H1 (cell line): ENCODE measurements at regions not wholly inside any gene's neighbourhood (a gene's known extent, or its start where the extent isn't known, plus 50 kb on each side); places are given as distances from the start of the nearest gene placed in this dataset.

Experiments
- CTCF ChIA-PET: fragments of 300-600 bp; sonication (Branson Sonifier 250); formaldehyde crosslinking; loops from one replicate; lab custom pipeline; 2021; ENCODE audit not compliant: partially characterized antibody; lab: Charles Lee
- POLR2A ChIA-PET: fragments of 300-600 bp; sonication (Branson Sonifier 250); formaldehyde crosslinking; loops from one replicate; lab custom pipeline; 2021; ENCODE audit warnings: inconsistent platforms; ENCODE audit not compliant: partially characterized antibody; lab: Charles Lee
- DNase-seq, 2 experiments: peaks; one replicate each; pipeline versions ENCODE4 v3.0.0 to v3.0.0-alpha.2; 2010 to 2022; ENCODE audit warnings: low spot score in 2 of 2, low read depth in 1 of 2, mixed read lengths in 1 of 2
- FAIRE-seq: peaks from 2 replicates; lab custom pipeline; 2011; peaks lifted over from hg19 to GRCh38; lab: Jason Lieb, UNC
- H2AFZ ChIP-seq: 2 replicates; pipeline ENCODE4 v1.8.1; 2012; ENCODE audit warnings: low read length, inconsistent platforms
- H2AK5ac ChIP-seq: 2 replicates; pipeline ENCODE4 v1.6.1; 2013; ENCODE audit warnings: low read depth, low read length
- H2BK120ac ChIP-seq: replicated peaks from 2 replicates; pipeline ENCODE3; 2013; ENCODE audit warnings: low read depth, low read length, inconsistent platforms
- H2BK12ac ChIP-seq: 2 replicates; pipeline ENCODE4 v1.6.1; 2013; ENCODE audit warnings: low read depth, low read length
- H2BK15ac ChIP-seq: 2 replicates; pipeline ENCODE4 v1.6.1; 2013; ENCODE audit warnings: low read length
- H2BK20ac ChIP-seq: 2 replicates; pipeline ENCODE4 v1.6.1; 2013; ENCODE audit warnings: low read length
- H2BK5ac ChIP-seq: 2 replicates; pipeline ENCODE4 v1.6.1; 2013; ENCODE audit warnings: low read depth, low read length
- H3K14ac ChIP-seq: 2 replicates; pipeline ENCODE4 v1.6.1; 2013; ENCODE audit warnings: inconsistent platforms; ENCODE audit not compliant: insufficient read length
- H3K18ac ChIP-seq: 2 replicates; pipeline ENCODE4 v1.6.1; 2013; ENCODE audit warnings: low read length; ENCODE audit errors: extremely low read depth
- H3K23ac ChIP-seq: 2 replicates; pipeline ENCODE4 v1.6.1; 2013; ENCODE audit warnings: inconsistent platforms; ENCODE audit not compliant: insufficient read length
- H3K23me2 ChIP-seq: 2 replicates; pipeline ENCODE4 v1.6.1; 2013; ENCODE audit warnings: low read depth, low read length
- H3K27ac ChIP-seq: 2 replicates; pipeline ENCODE4 v1.6.1; 2011; ENCODE audit warnings: low read depth, low read length, inconsistent platforms
- H3K27me3 ChIP-seq, 4 experiments: replicated peaks in 1 of 4; 1 replicate in 1 of 4; 2 replicates in 3 of 4; pipeline versions ENCODE4 v1.6.1 to v1.8.1; 2011 to 2013; ENCODE audit warnings: low read length in 3 of 4, mild to moderate bottlenecking in 3 of 4, inconsistent platforms in 2 of 4, mixed read lengths in 2 of 4, moderate library complexity in 1 of 4; ENCODE audit not compliant: control insufficient read depth in 3 of 4, insufficient read depth in 3 of 4; ENCODE audit errors: extremely low read depth in 1 of 4
- H3K36me3 ChIP-seq, 4 experiments: 2 replicates each; pipeline versions ENCODE4 v1.6.1 to v1.8.1; 2011 to 2013; ENCODE audit warnings: mild to moderate bottlenecking in 4 of 4, low read length in 3 of 4, moderate library complexity in 2 of 4, control low read depth in 1 of 4, inconsistent platforms in 1 of 4; ENCODE audit not compliant: insufficient read depth in 4 of 4, control insufficient read depth in 2 of 4
- H3K4ac ChIP-seq: replicated peaks from 2 replicates; pipeline ENCODE3; 2013; ENCODE audit warnings: low read length, low read depth, mixed read lengths, inconsistent platforms; ENCODE audit not compliant: insufficient read length
- H3K4me1 ChIP-seq, 4 experiments: replicated peaks in 1 of 4; 1 replicate in 1 of 4; 2 replicates in 3 of 4; pipeline versions ENCODE4 v1.6.1 to v1.8.1; 2011 to 2013; ENCODE audit warnings: low read length in 3 of 4, inconsistent platforms in 2 of 4, mixed read lengths in 1 of 4; ENCODE audit not compliant: insufficient read depth in 4 of 4, control insufficient read depth in 3 of 4
- H3K4me2 ChIP-seq, 2 experiments: 2 replicates each; pipeline versions ENCODE4 v1.6.1 to v1.8.1; 2011 to 2013; ENCODE audit warnings: low read depth in 2 of 2, low read length in 2 of 2, control low read depth in 1 of 2, inconsistent platforms in 1 of 2, mild to moderate bottlenecking in 1 of 2; ENCODE audit not compliant: insufficient read depth in 1 of 2
- H3K4me3 ChIP-seq, 4 experiments: fragments of 200-600, 300-600 bp in 1 of 4; sonication (generic), shearing (Covaris generic), sonication (Bioruptor Twin) in 1 of 4; 2 replicates each; pipeline versions ENCODE4 v1.5.1 to v1.8.1; 2011 to 2016; ENCODE audit warnings: low read length in 4 of 4, low read depth in 3 of 4, control low read depth in 2 of 4, inconsistent platforms in 2 of 4, mild to moderate bottlenecking in 2 of 4, mixed read lengths in 1 of 4, moderate library complexity in 1 of 4; ENCODE audit not compliant: insufficient read depth in 2 of 4; ENCODE audit errors: extremely low read depth in 1 of 4
- H3K56ac ChIP-seq: replicated peaks from 2 replicates; pipeline ENCODE3; 2013; ENCODE audit warnings: low read depth, mild to moderate bottlenecking, mixed read lengths, low read length, inconsistent platforms; ENCODE audit not compliant: insufficient read length
- H3K79me1 ChIP-seq: 2 replicates; pipeline ENCODE4 v1.6.1; 2013; ENCODE audit warnings: low read depth, low read length, control low read depth
- H3K79me2 ChIP-seq, 2 experiments: 2 replicates each; pipeline versions ENCODE4 v1.6.1 to v1.8.1; 2012 to 2013; ENCODE audit warnings: low read length in 2 of 2, mild to moderate bottlenecking in 2 of 2, inconsistent platforms in 1 of 2; ENCODE audit not compliant: insufficient read depth in 2 of 2, control insufficient read depth in 1 of 2
- H3K9ac ChIP-seq, 4 experiments: replicated peaks in 1 of 4; 1 replicate in 1 of 4; 2 replicates in 3 of 4; pipeline versions ENCODE4 v1.6.1 to v1.8.1; 2011 to 2013; ENCODE audit warnings: low read depth in 3 of 4, low read length in 3 of 4, control low read depth in 2 of 4, mild to moderate bottlenecking in 2 of 4, moderate library complexity in 2 of 4, inconsistent platforms in 1 of 4; ENCODE audit errors: extremely low read depth in 1 of 4
- H3K9me3 ChIP-seq, 2 experiments: 2 replicates each; pipeline versions ENCODE4 v1.6.1 to v1.8.1; 2012 to 2013; ENCODE audit warnings: mild to moderate bottlenecking in 2 of 2, moderate library complexity in 2 of 2, control low read depth in 1 of 2, inconsistent platforms in 1 of 2, low read depth in 1 of 2, low read length in 1 of 2, mixed read lengths in 1 of 2; ENCODE audit not compliant: insufficient read depth in 2 of 2
- H4K20me1 ChIP-seq, 2 experiments: replicated peaks in 1 of 2; 2 replicates each; pipeline versions ENCODE3 to v1.8.1; 2011 to 2013; ENCODE audit warnings: inconsistent platforms in 2 of 2, low read length in 2 of 2, mild to moderate bottlenecking in 1 of 2; ENCODE audit not compliant: insufficient read depth in 2 of 2, control insufficient read depth in 1 of 2
- H4K5ac ChIP-seq: 2 replicates; pipeline ENCODE4 v1.6.1; 2013; ENCODE audit warnings: low read length, low read depth, mixed read lengths, inconsistent platforms; ENCODE audit not compliant: insufficient read length
- H4K8ac ChIP-seq: 2 replicates; pipeline ENCODE4 v1.8.0; 2013; ENCODE audit warnings: mild to moderate bottlenecking, moderate library complexity, low read length, inconsistent platforms; ENCODE audit not compliant: insufficient read depth; ENCODE audit errors: extremely low read depth
- H4K91ac ChIP-seq: replicated peaks from 2 replicates; pipeline ENCODE3; 2013; ENCODE audit warnings: low read length, mixed read lengths, inconsistent platforms; ENCODE audit not compliant: insufficient read length
- BACH1 ChIP-seq: IDR thresholded peaks from 2 replicates; pipeline ENCODE4 v1.6.1; 2012; ENCODE audit warnings: low read length, improper control_type of control experiment
- CEBPB ChIP-seq: IDR thresholded peaks from 2 replicates; pipeline ENCODE4 v1.6.1; 2012; ENCODE audit warnings: low read depth, low read length
- GABPA ChIP-seq: IDR thresholded peaks from 2 replicates; pipeline ENCODE4 v1.6.1; 2011; ENCODE audit warnings: mild to moderate bottlenecking, low read length, moderate library complexity, borderline replicate concordance; ENCODE audit not compliant: insufficient read depth
- JUN ChIP-seq: IDR thresholded peaks from 2 replicates; pipeline ENCODE4 v1.6.1; 2011; ENCODE audit warnings: low read depth, mild to moderate bottlenecking, improper control_type of control experiment, low read length
- KDM4A ChIP-seq: IDR thresholded peaks from one replicate; pipeline ENCODE4 v1.7.1; 2012; ENCODE audit warnings: low read depth, mild to moderate bottlenecking, moderate library complexity, low read length, inconsistent platforms; ENCODE audit not compliant: severe bottlenecking
- POU5F1 ChIP-seq: IDR thresholded peaks from 2 replicates; pipeline ENCODE4 v1.6.1; 2011; ENCODE audit warnings: low read depth, mild to moderate bottlenecking, low read length, moderate library complexity
- RAD21 ChIP-seq, 2 experiments: IDR thresholded peaks in 1 of 2; conservative IDR thresholded peaks in 1 of 2; 2 replicates each; pipeline ENCODE4 v1.6.1; 2011; ENCODE audit warnings: low read depth in 2 of 2, low read length in 2 of 2, improper control_type of control experiment in 1 of 2, inconsistent platforms in 1 of 2, mild to moderate bottlenecking in 1 of 2, moderate library complexity in 1 of 2
- SIX5 ChIP-seq: IDR thresholded peaks from 2 replicates; pipeline ENCODE4 v1.6.1; 2011; ENCODE audit warnings: mild to moderate bottlenecking, low read depth, low read length
- TAF1 ChIP-seq: IDR thresholded peaks from 2 replicates; pipeline ENCODE4 v1.6.1; 2011; ENCODE audit warnings: mild to moderate bottlenecking, low read depth, low read length
- WGBS, 2 experiments: shearing (Covaris generic) in 1 of 2; methylation state at CpG; one replicate each; pipeline versions ENCODE4 v1.1.6 to v1.1.7; 2013 to 2015; ENCODE audit warnings: low lambda C conversion rate in 2 of 2, mixed read lengths in 2 of 2, inconsistent platforms in 1 of 2, low coverage in 1 of 2, missing lambda C conversion rate in 1 of 2; ENCODE audit not compliant: insufficient replicate concordance in 2 of 2, insufficient coverage in 1 of 2, insufficient read length in 1 of 2; ENCODE audit errors: extremely low coverage in 1 of 2, missing lambda C conversion rate in 1 of 2; 5-methylcytosine and 5-hydroxymethylcytosine counted together
- TF ChIP-seq, protein P1 (sequence below): IDR thresholded peaks from 2 replicates; pipeline ENCODE4 v1.6.1; 2012; ENCODE audit warnings: inconsistent platforms
- TF ChIP-seq, protein P2 (sequence below): IDR thresholded peaks from 2 replicates; pipeline ENCODE4 v1.6.1; 2012; ENCODE audit warnings: inconsistent platforms

DNA sequence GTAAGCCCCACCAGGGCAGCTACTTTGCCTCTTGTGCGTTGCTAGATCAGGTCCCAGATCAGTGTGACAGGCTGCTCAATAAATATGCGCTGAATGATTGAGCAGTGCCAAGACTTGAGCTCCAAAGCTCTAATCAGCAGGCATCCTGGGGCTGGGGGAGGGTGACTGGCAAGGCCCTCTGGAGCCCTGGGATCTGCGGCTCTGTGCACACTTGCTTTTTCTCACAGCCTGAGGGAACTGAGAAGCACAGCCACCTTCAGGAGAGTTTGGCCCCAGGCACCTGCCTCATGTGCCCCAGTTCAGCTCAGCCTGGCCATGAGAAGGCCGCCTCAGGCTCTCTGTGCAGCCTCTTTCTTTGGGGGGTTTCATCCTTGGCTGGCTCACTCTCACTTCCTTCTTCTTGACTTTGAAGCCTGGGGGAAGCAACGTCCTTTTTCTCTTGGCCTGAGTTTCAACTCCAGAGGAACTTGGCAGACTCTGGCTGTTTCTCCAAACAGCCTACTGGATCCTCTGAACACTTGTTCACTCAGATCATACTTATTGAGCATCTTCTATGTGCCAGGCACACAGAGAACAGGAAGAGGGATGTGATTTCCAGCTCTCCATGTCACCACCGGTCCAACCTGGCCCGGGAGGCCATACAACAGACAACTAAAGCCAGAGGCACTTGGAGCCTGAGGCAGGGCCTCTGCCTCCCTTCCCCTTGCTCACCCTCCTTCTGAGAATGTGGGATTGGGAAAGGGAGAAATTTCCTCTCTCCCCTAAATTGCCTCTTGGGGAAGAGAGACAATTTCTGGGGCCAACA, 114.0 kb downstream of the VEGFA start:
- H3K14ac ChIP-seq = no peak overlapping the region
- H2BK5ac ChIP-seq = no peak overlapping the region
- no peaks in the 10 kb centered on the region for H3K79me1 ChIP-seq
- H2BK20ac ChIP-seq = no peak overlapping the region
- 81% methylated on average over 7 of the region's 7 CpGs; no CpG with 5 or more reads in 1 of the 2 experiments for WGBS, 2 experiments
- no peak overlapping the region for H2BK15ac ChIP-seq
- H3K27ac ChIP-seq = no peak overlapping the region
- H2BK120ac ChIP-seq = no peak overlapping the region
- H4K91ac ChIP-seq = no peak overlapping the region
- H3K23me2 ChIP-seq = no peaks in the 10 kb centered on the region
- no peak overlapping the region for H2AFZ ChIP-seq
- H4K5ac ChIP-seq = no peak overlapping the region
- no peak overlapping the region for H4K8ac ChIP-seq
- H3K9me3 ChIP-seq = no peaks in the 10 kb centered on the region
- TF ChIP-seq JUN (no peak), POU5F1 (no peak), CEBPB (no peak), KDM4A (no peak), TAF1 (no peak), RAD21 (IDR thresholded peaks at IDR 0.05 in 1 of 2, conservative IDR thresholded peaks at IDR 0.05 in 1 of 2; ENCODE audit: low read depth in 2 of 2, low read length in 2 of 2) (no peak), BACH1 (no peak), SIX5 (no peak), GABPA (no peak)
- TF ChIP-seq, protein P1, sequence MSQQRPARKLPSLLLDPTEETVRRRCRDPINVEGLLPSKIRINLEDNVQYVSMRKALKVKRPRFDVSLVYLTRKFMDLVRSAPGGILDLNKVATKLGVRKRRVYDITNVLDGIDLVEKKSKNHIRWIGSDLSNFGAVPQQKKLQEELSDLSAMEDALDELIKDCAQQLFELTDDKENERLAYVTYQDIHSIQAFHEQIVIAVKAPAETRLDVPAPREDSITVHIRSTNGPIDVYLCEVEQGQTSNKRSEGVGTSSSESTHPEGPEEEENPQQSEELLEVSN = no peak
- TF ChIP-seq, protein P2, sequence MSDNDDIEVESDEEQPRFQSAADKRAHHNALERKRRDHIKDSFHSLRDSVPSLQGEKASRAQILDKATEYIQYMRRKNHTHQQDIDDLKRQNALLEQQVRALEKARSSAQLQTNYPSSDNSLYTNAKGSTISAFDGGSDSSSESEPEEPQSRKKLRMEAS = no peak
- H3K56ac ChIP-seq = no peak overlapping the region
- H3K4me1 ChIP-seq = peaks cover 0 to 4% (median 0%) of the 10 kb centered on the region in 4 experiments; a peak in 2 of 7 replicates
- no peak overlapping the region; the same call in 1 of the 2 replicates for H2BK12ac ChIP-seq
- no peak overlapping the region for H3K4ac ChIP-seq
- H3K4me3 ChIP-seq = no peak overlapping the region
- H3K27me3 ChIP-seq = peaks cover 0 to 2% (median 0%) of the 10 kb centered on the region in 4 experiments; a peak in 1 of 7 replicates
- no peaks in the 10 kb centered on the region for H4K20me1 ChIP-seq
- FAIRE-seq (no peak), DNase-seq (no peak)
- POLR2A ChIA-PET = interaction anchor here (0.9 to 1.2 kb wide), 2 partner anchors 9 to 17 kb away, joined by 3 read pairs; no protein-coding TSS in a partner anchor
- CTCF ChIA-PET = interaction anchor here (0.7 to 5.5 kb wide), 17 partner anchors 8 to 216 kb away, joined by 3 to 23 read pairs (median 4); partner anchors contain the start of gene VEGFA
- no peaks in the 10 kb centered on the region for H3K79me2 ChIP-seq
- H3K4me2 ChIP-seq = no peak overlapping the region
- no peak overlapping the region for H3K23ac ChIP-seq
- H2AK5ac ChIP-seq = 0 out of 2 replicates have a peak overlapping the region, but pooled peaks have one; percentile 53
- no peak overlapping the region for H3K9ac ChIP-seq
- no peaks in the 10 kb centered on the region for H3K36me3 ChIP-seq
- H3K18ac ChIP-seq = peak overlapping the region; percentile 9
